ENCODE measurements at regions not wholly inside any gene's neighbourhood (a gene's known extent, or its start where the extent isn't known, plus 50 kb on each side); places are given as distances from the start of the nearest gene placed in this dataset.

DNA sequence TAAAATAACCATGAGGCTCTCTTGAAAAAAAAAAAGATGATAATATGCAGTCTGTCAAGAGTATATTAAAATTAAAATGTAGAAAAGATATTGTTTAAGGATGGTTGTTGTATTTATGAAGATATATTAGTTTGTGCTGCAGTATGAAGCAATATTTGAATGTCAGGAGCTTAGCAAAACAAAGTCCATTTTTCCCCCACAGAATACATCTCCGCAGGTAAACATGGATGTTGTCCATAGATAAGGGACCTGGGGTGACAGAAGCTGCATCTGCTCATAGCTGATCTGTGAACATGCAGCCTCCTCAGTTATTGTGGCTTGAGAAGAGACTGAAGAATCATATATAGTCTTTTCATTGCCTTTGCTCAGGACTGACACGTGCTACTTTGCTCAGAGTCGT is 366.1 kb upstream of the MMADHC start:
- Histone ChIP-seq H3K9me3 (replicated peaks) (peaks cover 11% of the 10 kb centered on the region), H3K27me3 (ENCODE audit: low read depth) (no peaks in the 10 kb centered on the region), H3K27ac (replicated peaks) (no peak overlapping the region), H3K36me3 (no peaks in the 10 kb centered on the region), H3K4me3 (no peak overlapping the region), H3K4me1 (peaks cover 15% of the 10 kb centered on the region)
- intact Hi-C loops (cut with micrococcal nuclease): no loop called here
- no peak for DNase-seq
- TF ChIP-seq, protein P1, sequence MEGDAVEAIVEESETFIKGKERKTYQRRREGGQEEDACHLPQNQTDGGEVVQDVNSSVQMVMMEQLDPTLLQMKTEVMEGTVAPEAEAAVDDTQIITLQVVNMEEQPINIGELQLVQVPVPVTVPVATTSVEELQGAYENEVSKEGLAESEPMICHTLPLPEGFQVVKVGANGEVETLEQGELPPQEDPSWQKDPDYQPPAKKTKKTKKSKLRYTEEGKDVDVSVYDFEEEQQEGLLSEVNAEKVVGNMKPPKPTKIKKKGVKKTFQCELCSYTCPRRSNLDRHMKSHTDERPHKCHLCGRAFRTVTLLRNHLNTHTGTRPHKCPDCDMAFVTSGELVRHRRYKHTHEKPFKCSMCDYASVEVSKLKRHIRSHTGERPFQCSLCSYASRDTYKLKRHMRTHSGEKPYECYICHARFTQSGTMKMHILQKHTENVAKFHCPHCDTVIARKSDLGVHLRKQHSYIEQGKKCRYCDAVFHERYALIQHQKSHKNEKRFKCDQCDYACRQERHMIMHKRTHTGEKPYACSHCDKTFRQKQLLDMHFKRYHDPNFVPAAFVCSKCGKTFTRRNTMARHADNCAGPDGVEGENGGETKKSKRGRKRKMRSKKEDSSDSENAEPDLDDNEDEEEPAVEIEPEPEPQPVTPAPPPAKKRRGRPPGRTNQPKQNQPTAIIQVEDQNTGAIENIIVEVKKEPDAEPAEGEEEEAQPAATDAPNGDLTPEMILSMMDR (IDR thresholded peaks at IDR 0.05; ENCODE audit: borderline replicate concordance): no peak

DNA sequence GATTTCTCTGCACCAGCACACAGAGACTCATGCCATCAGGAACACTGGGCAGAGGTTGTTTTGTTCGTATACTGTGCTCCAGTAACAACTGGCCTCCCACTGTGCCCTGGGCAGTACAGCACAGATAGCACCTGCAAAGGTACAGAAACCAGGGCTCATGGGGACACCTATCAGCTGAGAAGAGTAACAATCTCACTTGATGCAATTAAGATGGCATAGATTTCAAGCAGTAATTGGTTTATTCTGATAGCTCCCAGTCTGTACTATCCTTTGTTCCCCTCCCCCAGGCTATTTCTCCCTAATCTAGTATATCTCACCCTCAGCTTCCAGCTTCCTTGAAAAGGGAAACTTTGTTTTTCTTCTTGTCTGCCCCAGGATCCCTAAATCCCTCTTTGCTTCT is 343.9 kb upstream of the MMADHC start:
- TF ChIP-seq, protein P1 (IDR thresholded peaks at IDR 0.05; ENCODE audit: borderline replicate concordance): no peak
- no peak for DNase-seq
- Histone ChIP-seq H3K36me3 (no peaks in the 10 kb centered on the region), H3K4me3 (no peak overlapping the region), H3K27ac (replicated peaks) (no peak overlapping the region), H3K4me1 (no peaks in the 10 kb centered on the region), H3K9me3 (replicated peaks) (no peaks in the 10 kb centered on the region), H3K27me3 (ENCODE audit: low read depth) (no peaks in the 10 kb centered on the region)
- intact Hi-C loops (cut with micrococcal nuclease): no loop called here

GRCh38 chr2:149928011-149928410 is 340.4 kb upstream of the MMADHC start:
- no peak for DNase-seq
- intact Hi-C loops (cut with micrococcal nuclease): no loop called here
- Histone ChIP-seq H3K27me3 (ENCODE audit: low read depth) (no peaks in the 10 kb centered on the region), H3K9me3 (replicated peaks) (no peaks in the 10 kb centered on the region), H3K27ac (replicated peaks) (no peak overlapping the region), H3K36me3 (no peaks in the 10 kb centered on the region), H3K4me1 (no peaks in the 10 kb centered on the region), H3K4me3 (no peak overlapping the region)
- TF ChIP-seq, protein P1 (IDR thresholded peaks at IDR 0.05; ENCODE audit: borderline replicate concordance): no peak

DNA sequence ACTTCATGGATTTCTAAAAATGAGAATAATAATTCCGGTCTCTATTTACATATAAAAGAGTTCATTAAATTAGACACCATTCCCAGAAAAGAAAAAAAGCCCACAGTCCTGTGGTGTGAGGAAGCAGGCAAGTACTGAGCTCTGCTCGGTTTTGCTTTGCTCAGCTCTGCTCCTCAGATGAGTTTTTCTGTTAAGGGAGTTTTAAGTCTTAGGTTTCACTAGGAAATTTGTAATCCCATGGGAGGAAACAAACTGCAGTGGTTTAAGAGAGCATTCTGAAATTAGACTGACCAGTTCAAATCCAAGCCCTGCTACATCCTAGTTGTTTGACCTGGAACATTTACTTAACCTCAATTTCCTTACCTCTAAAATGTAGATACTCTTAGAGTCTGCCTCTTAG is 338.6 kb upstream of the MMADHC start:
- H3K4me3 ChIP-seq: no peak overlapping the region
- H3K27ac ChIP-seq (replicated peaks): no peak overlapping the region
- peaks cover 5% of the 10 kb centered on the region for H3K9me3 ChIP-seq (replicated peaks)
- intact Hi-C loops (cut with micrococcal nuclease): no loop called here
- no peaks in the 10 kb centered on the region for H3K27me3 ChIP-seq (ENCODE audit: low read depth)
- no peaks in the 10 kb centered on the region for H3K36me3 ChIP-seq
- no peak for DNase-seq
- H3K4me1 ChIP-seq: no peaks in the 10 kb centered on the region
- TF ChIP-seq, protein P1 (IDR thresholded peaks at IDR 0.05; ENCODE audit: borderline replicate concordance): no peak

DNA sequence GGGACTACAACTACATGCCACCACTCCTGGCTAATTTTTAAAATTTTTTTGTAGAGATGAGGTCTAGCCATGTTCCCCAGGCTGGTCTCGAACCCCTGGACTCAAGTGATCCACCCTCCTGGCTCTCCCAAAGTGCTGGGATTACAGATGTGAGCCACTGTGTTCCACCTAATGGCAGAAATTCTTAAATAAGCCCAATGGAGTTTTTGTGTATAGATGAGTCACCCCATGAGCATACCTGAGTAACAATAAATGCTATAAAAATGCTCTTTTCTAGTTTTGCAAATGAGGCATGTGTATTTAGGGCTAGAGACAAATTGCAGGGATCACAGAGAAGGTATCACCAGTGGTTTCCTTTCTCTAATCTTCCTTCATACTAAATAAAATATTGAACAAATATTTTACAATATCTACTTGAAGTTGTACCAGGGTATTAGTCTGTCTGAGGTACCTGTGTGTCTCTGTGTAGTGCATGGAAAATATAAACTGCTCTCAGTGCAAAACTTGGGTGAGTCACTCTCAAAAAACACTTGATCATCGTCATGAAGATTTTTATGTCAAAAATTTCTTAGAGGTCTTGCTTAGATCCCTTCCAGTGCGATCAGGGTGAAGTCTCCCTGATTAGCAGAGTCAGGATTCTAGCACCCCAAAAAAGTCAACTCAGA is 337.1 kb upstream of the MMADHC start:
- intact Hi-C loops (cut with micrococcal nuclease): no loop called here
- H3K27me3 ChIP-seq (ENCODE audit: low read depth): no peaks in the 10 kb centered on the region
- peaks cover 20% of the 10 kb centered on the region for H3K9me3 ChIP-seq (replicated peaks)
- no peaks in the 10 kb centered on the region for H3K4me1 ChIP-seq
- TF ChIP-seq, protein P1 (IDR thresholded peaks at IDR 0.05; ENCODE audit: borderline replicate concordance): no peak
- DNase-seq: no peak
- no peak overlapping the region for H3K27ac ChIP-seq (replicated peaks)
- H3K4me3 ChIP-seq: no peak overlapping the region
- H3K36me3 ChIP-seq: no peaks in the 10 kb centered on the region
